ENCODE measurements at regions not wholly inside any gene's neighbourhood (a gene's known extent, or its start where the extent isn't known, plus 50 kb on each side); places are given as distances from the start of the nearest gene placed in this dataset.
A peak's percentile ranks its signal among the peaks of the same experiment; 100 is the strongest.

GRCh38 chr17:5819921-5820685 lies 235.8 kb upstream of the NLRP1 start:
- intact Hi-C loops (cut with micrococcal nuclease), result no loop called here
- Mint-ChIP-seq H3K4me3 (no peak overlapping the region), H3K27ac (no peak overlapping the region), H3K36me3 (ENCODE audit: low read depth) (no peaks in the 10 kb centered on the region), H3K9me3 (no peaks in the 10 kb centered on the region), H3K4me1 (no peaks in the 10 kb centered on the region), H3K27me3 (peaks cover 17% of the 10 kb centered on the region)
- ChIA-PET POLR2A (no interaction called here), CTCF (no interaction called here)
- DNase-seq (no peak), ATAC-seq (ENCODE audit: low read depth) (no peak)
- no peak for TF ChIP-seq CTCF (IDR thresholded peaks at IDR 0.05)

GRCh38 chr17:5820721-5821456 lies 236.6 kb upstream of the NLRP1 start:
- ChIA-PET CTCF (no interaction called here), POLR2A (no interaction called here)
- no peak for DNase-seq
- no peak for TF ChIP-seq CTCF (IDR thresholded peaks at IDR 0.05)
- Mint-ChIP-seq H3K36me3 (ENCODE audit: low read depth) (no peaks in the 10 kb centered on the region), H3K4me3 (no peak overlapping the region), H3K9me3 (no peaks in the 10 kb centered on the region), H3K4me1 (no peaks in the 10 kb centered on the region), H3K27me3 (peaks cover 19% of the 10 kb centered on the region), H3K27ac (no peak overlapping the region)
- ATAC-seq (ENCODE audit: low read depth), result peak; percentile 47
- intact Hi-C loops (cut with micrococcal nuclease), result no loop called here

GRCh38 chr17:5821803-5822202 lies 237.5 kb upstream of the NLRP1 start:
- CTCF ChIA-PET, result no interaction called here
- DNase-seq, result no peak
- TF ChIP-seq CTCF (IDR thresholded peaks at IDR 0.05), result no peak
- no peak for ATAC-seq (ENCODE audit: low read depth)
- no peaks in the 10 kb centered on the region for H3K9me3 Mint-ChIP-seq
- POLR2A ChIA-PET, result no interaction called here
- no peaks in the 10 kb centered on the region for H3K36me3 Mint-ChIP-seq (ENCODE audit: low read depth)
- intact Hi-C loops (cut with micrococcal nuclease), result no loop called here
- peaks cover 19% of the 10 kb centered on the region for H3K27me3 Mint-ChIP-seq
- H3K27ac Mint-ChIP-seq, result no peak overlapping the region
- H3K4me3 Mint-ChIP-seq, result no peak overlapping the region
- no peaks in the 10 kb centered on the region for H3K4me1 Mint-ChIP-seq

DNA sequence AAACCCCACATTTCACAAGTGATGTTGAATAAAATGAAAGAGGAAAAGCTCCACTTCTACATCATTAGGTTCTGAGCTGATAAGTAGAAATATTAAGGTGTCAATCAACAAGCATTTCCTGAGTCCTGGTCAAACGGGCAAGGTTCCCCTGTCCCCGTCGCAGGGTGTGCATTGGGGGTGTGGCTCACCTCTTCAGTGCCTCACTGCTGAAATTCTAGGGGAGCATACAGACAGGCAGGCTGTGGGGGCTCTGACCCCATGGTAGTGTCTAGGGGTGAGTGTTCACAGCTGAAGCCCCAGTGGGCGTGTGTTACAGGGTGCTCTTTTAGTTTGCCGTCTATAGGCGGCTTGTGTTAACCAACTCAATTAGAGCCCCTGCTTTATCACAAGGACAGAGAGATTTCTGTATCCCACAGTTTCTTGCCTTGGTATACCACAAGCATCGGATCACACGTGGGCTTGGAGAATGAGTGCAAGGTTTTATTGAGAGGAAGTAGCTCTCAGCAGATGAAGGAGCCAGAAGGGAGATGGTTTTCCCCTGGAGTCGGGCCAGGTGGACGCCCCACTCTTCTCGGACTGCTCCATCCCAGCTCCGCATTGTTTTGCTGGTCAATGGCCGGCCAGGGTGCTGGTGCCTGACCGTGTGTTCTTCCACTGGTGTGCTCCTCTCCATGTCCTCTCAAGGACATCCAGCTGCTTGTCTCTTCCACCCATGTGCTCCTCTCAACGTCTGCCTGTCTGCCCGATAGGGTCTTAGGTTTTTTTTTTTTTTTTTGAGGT lies 238.2 kb upstream of the NLRP1 start:
- H3K4me1 Mint-ChIP-seq, result no peaks in the 10 kb centered on the region
- ChIA-PET POLR2A (no interaction called here), CTCF (no interaction called here)
- H3K36me3 Mint-ChIP-seq (ENCODE audit: low read depth), result no peaks in the 10 kb centered on the region
- no peak for ATAC-seq (ENCODE audit: low read depth)
- no peak for TF ChIP-seq CTCF (IDR thresholded peaks at IDR 0.05)
- no peak for DNase-seq
- H3K27me3 Mint-ChIP-seq, result peaks cover 15% of the 10 kb centered on the region
- intact Hi-C loops (cut with micrococcal nuclease), result no loop called here
- H3K9me3 Mint-ChIP-seq, result peaks cover 2% of the 10 kb centered on the region
- H3K27ac Mint-ChIP-seq, result no peak overlapping the region
- H3K4me3 Mint-ChIP-seq, result no peak overlapping the region

DNA sequence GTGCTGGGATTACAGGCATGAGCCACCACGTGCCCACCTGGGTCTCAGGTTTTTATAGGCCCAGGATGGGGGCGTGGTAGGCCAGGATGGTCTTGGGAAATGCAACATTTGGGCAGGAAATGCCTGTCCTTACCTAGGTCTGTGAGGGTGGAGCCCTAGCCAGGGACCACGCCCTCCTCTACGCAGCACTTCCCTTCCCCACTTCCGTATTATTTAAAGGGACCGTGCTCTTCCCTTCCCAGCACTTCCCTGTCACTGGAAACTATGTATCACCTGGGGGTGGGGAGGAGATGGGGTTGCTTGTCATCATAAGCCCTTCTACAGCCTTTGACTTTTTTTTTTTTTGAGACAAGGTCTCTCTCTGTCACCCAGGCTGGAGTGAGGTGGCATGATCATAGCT lies 238.9 kb upstream of the NLRP1 start:
- Mint-ChIP-seq H3K27me3 (peaks cover 8% of the 10 kb centered on the region), H3K27ac (no peak overlapping the region), H3K36me3 (ENCODE audit: low read depth) (no peaks in the 10 kb centered on the region), H3K4me1 (no peaks in the 10 kb centered on the region), H3K9me3 (peaks cover 4% of the 10 kb centered on the region), H3K4me3 (no peak overlapping the region)
- no peak for DNase-seq
- no peak for ATAC-seq (ENCODE audit: low read depth)
- ChIA-PET POLR2A (no interaction called here), CTCF (no interaction called here)
- TF ChIP-seq CTCF (IDR thresholded peaks at IDR 0.05), result no peak
- intact Hi-C loops (cut with micrococcal nuclease), result no loop called here
